Tibial artery (tissue), 4 donors: ENCODE measurements at regions not wholly inside any gene's neighbourhood (a gene's known extent, or its start where the extent isn't known, plus 50 kb on each side); places are given as distances from the start of the nearest gene placed in this dataset.
"Not testable (repeated sequence)": the region's sequence is repeated elsewhere in the genome, so short reads cannot be mapped to it uniquely, and the experiment has no call there.

Experiments
- DNase-seq, 2 donors: peaks; one replicate each; pipeline ENCODE4 v3.0.0-alpha.2; 2019
- H3K27ac ChIP-seq, 2 donors: fragments of 200-600 bp; sonication (generic) in 1 of 2; 1 replicate in 1 of 2; 2 replicates in 1 of 2; pipeline ENCODE4 v1.5.1; 2018 to 2019; ENCODE audit warnings: mild to moderate bottlenecking in 1 of 2
- H3K27me3 ChIP-seq, 2 donors: fragments of 200-600 bp; sonication (generic) in 1 of 2; one replicate each; pipeline versions ENCODE4 v1.5.1 to v1.6.0; 2016 to 2019
- H3K36me3 ChIP-seq, 3 donors: fragments of 200-600 bp; sonication (generic) in 2 of 3; one replicate each; pipeline ENCODE4 v1.5.1; 2016 to 2019; ENCODE audit warnings: mild to moderate bottlenecking in 2 of 3
- H3K4me1 ChIP-seq, 4 donors: fragments of 200-600 bp; sonication (generic) in 2 of 4; 1 replicate in 3 of 4; 2 replicates in 1 of 4; pipeline ENCODE4 v1.5.1; 2016 to 2019
- H3K4me3 ChIP-seq, 2 donors: fragments of 200-600 bp; sonication (generic) in 1 of 2; 1 replicate in 1 of 2; 2 replicates in 1 of 2; pipeline ENCODE4 v1.5.1; 2018 to 2019; ENCODE audit warnings: mild to moderate bottlenecking in 2 of 2
- H3K9me3 ChIP-seq, 3 donors: fragments of 200-600 bp; sonication (generic) in 1 of 3; one replicate each; pipeline ENCODE4 v1.5.1; 2016 to 2019
- intact Hi-C: fragments of 100-400 bp; cut with DNase I; formaldehyde crosslinking; loops from one replicate; pipeline ENCODE4 v1.15.0; 2023; ENCODE audit warnings: low total_unique reads
- TF ChIP-seq, protein P1 (sequence below), 2 experiments: fragments of 200-600 bp in 1 of 2; fragments of 450-650 bp in 1 of 2; IDR thresholded peaks; one replicate each; pipeline ENCODE4 v1.5.1; 2017 to 2019; ENCODE audit warnings: antibody characterized with exemption in 2 of 2, mild to moderate bottlenecking in 1 of 2, moderate library complexity in 1 of 2

DNA sequence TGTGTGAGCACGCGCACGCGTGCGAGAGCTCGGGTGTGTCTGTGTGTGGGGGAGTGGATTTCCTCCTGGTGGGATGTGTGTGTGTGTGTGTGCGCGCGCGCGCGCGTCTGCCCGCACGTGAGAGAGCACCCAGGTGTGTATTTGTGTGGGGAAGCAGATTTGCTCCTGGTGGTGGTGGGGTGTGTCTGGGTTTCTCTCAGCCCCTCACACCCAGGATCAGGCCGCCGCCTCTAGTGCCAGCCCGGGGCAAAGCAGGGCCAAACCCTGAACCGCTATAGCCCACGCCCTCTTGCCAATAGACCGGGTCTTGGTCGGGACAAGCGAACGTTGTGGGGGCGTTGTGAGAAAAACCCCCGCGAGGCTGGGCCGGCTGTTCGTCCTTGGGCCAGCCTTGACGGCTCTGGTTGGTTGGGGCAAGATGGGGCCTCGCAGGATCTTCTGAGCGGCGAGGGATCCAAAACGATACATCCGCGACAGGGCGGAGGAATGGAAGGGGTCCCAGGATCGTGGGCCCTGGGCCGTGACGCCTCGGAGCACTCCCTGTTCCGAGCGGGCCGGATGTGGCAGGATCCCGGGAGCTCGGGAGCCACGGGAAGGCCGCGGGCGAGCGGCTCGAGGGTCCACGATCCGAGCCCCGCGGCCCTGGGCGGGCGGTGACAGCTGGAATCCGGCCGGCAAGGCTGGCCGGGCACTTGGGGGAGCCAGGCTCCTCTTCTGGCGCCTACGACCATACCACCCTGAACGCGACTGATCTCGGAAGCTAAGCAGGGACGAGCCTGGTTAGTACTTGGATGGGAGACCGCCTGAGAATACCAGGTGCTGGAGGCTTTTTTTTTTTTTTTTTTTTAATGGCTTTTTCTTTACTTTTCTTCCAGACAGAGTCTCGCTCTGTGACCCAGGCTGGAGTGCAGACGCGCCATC lies 68.2 kb downstream of the RNF187 start:
- peak in 1 of 2 donors; percentile 38 for DNase-seq
- Histone ChIP-seq H3K4me1 (no peaks in the 10 kb centered on the region), H3K4me3 (no peak overlapping the region), H3K9me3 (peaks cover 0 to 7% (median 6%) of the 10 kb centered on the region in 3 donors), H3K27me3 (peaks cover 0 to 8% of the 10 kb centered on the region in 2 donors), H3K36me3 (no peaks in the 10 kb centered on the region), H3K27ac (no peak overlapping the region)
- TF ChIP-seq, protein P1, sequence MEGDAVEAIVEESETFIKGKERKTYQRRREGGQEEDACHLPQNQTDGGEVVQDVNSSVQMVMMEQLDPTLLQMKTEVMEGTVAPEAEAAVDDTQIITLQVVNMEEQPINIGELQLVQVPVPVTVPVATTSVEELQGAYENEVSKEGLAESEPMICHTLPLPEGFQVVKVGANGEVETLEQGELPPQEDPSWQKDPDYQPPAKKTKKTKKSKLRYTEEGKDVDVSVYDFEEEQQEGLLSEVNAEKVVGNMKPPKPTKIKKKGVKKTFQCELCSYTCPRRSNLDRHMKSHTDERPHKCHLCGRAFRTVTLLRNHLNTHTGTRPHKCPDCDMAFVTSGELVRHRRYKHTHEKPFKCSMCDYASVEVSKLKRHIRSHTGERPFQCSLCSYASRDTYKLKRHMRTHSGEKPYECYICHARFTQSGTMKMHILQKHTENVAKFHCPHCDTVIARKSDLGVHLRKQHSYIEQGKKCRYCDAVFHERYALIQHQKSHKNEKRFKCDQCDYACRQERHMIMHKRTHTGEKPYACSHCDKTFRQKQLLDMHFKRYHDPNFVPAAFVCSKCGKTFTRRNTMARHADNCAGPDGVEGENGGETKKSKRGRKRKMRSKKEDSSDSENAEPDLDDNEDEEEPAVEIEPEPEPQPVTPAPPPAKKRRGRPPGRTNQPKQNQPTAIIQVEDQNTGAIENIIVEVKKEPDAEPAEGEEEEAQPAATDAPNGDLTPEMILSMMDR (IDR thresholded peaks at IDR 0.05): no peak
- intact Hi-C loops: no loop called here

GRCh38 chr1:228556634-228557430 lies 69.7 kb downstream of the RNF187 start:
- H3K9me3 ChIP-seq, H3K27ac ChIP-seq, intact Hi-C loops, H3K36me3 ChIP-seq, H3K27me3 ChIP-seq, H3K4me3 ChIP-seq, H3K4me1 ChIP-seq, DNase-seq: not testable (repeated sequence)
